AG20443 (cell line): ENCODE measurements at regions not wholly inside any gene's neighbourhood (a gene's known extent, or its start where the extent isn't known, plus 50 kb on each side); places are given as distances from the start of the nearest gene placed in this dataset.

Source experiments
- DNase-seq: peaks from one replicate; pipeline ENCODE4 v3.0.0; 2012; ENCODE audit warnings: low spot score, mixed read lengths

- no peak for DNase-seq
Measured at GRCh38 chrX:10083809-10084208, 73.0 kb upstream of the CLCN4 start.

GRCh38 chrX:10085223-10085622, 71.6 kb upstream of the CLCN4 start:
- no peak for DNase-seq

- DNase-seq: no peak
Measured at GRCh38 chrX:10086676-10087075, 70.1 kb upstream of the CLCN4 start.

GRCh38 chrX:10087391-10087790, 69.4 kb upstream of the CLCN4 start:
- DNase-seq: no peak

GRCh38 chrX:10089378-10089795, 67.4 kb upstream of the CLCN4 start:
- DNase-seq: no peak

GRCh38 chrX:10090319-10090718, 66.5 kb upstream of the CLCN4 start:
- DNase-seq: no peak

- DNase-seq: no peak
Measured at GRCh38 chrX:10095246-10095645, 61.5 kb upstream of the CLCN4 start.

GRCh38 chrX:10095698-10096432, 60.9 kb upstream of the CLCN4 start:
- no peak for DNase-seq

- DNase-seq: peak; percentile 34
Measured at GRCh38 chrX:10098270-10098713, 58.5 kb upstream of the CLCN4 start.

- DNase-seq: no peak
Measured at GRCh38 chrX:10099411-10099810, 57.4 kb upstream of the CLCN4 start.

- DNase-seq: no peak
Measured at GRCh38 chrX:10101269-10101668, 55.5 kb upstream of the CLCN4 start.

- DNase-seq: no peak
Measured at GRCh38 chrX:10102046-10102704, 54.6 kb upstream of the CLCN4 start.

GRCh38 chrX:10103023-10103422, 53.8 kb upstream of the CLCN4 start:
- peak; percentile 80 for DNase-seq

GRCh38 chrX:10104958-10105658, 51.7 kb upstream of the CLCN4 start:
- DNase-seq: no peak

- DNase-seq: no peak
Measured at GRCh38 chrX:10106806-10107205, 50.0 kb upstream of the CLCN4 start.
